Astrocyte (in vitro differentiated cells and primary cell): ENCODE measurements at regions not wholly inside any gene's neighbourhood (a gene's known extent, or its start where the extent isn't known, plus 50 kb on each side); places are given as distances from the start of the nearest gene placed in this dataset.

Experiments used
- DNase-seq: peaks from one replicate; pipeline ENCODE4 v3.0.0-alpha.2; 2010; ENCODE audit warnings: low read depth
- FAIRE-seq: peaks from 2 replicates; lab custom pipeline; 2011; peaks lifted over from hg19 to GRCh38; lab: Jason Lieb, UNC
- H2AFZ ChIP-seq: 2 replicates; pipeline ENCODE4 v1.6.0; 2012; ENCODE audit warnings: low read depth, low read length, inconsistent platforms
- H3K27ac ChIP-seq: 2 replicates; pipeline ENCODE4 v1.5.1; 2011; ENCODE audit warnings: low read depth, low read length, inconsistent platforms
- H3K27me3 ChIP-seq: 2 replicates; pipeline ENCODE4 v1.6.0; 2011; ENCODE audit warnings: low read length, inconsistent platforms; ENCODE audit not compliant: insufficient read depth
- H3K36me3 ChIP-seq: 2 replicates; pipeline ENCODE4 v1.5.1; 2011; ENCODE audit warnings: low read length, inconsistent platforms; ENCODE audit not compliant: insufficient read depth
- H3K4me1 ChIP-seq: 2 replicates; pipeline ENCODE4 v1.5.1; 2011; ENCODE audit warnings: low read length, inconsistent platforms; ENCODE audit not compliant: insufficient read depth
- H3K4me2 ChIP-seq: 2 replicates; pipeline ENCODE4 v1.6.0; 2012; ENCODE audit warnings: low read length, inconsistent platforms
- H3K4me3 ChIP-seq: 2 replicates; pipeline ENCODE4 v1.5.1; 2011; ENCODE audit warnings: low read depth, mild to moderate bottlenecking, low read length, inconsistent platforms; ENCODE audit not compliant: insufficient read depth
- H3K79me2 ChIP-seq: 2 replicates; pipeline ENCODE4 v1.6.0; 2012; ENCODE audit warnings: mild to moderate bottlenecking, low read length, inconsistent platforms; ENCODE audit not compliant: insufficient read depth
- H3K9ac ChIP-seq: 2 replicates; pipeline ENCODE4 v1.6.0; 2012; ENCODE audit warnings: mild to moderate bottlenecking, low read length, inconsistent platforms
- H3K9me3 ChIP-seq: 2 replicates; pipeline ENCODE4 v1.5.1; 2012; ENCODE audit warnings: low read depth, mild to moderate bottlenecking, low read length, inconsistent platforms; ENCODE audit not compliant: insufficient read depth
- H4K20me1 ChIP-seq: 2 replicates; pipeline ENCODE4 v1.6.0; 2012; ENCODE audit warnings: low read length, inconsistent platforms; ENCODE audit not compliant: insufficient read depth
- H3K27ac Mint-ChIP-seq: one replicate; pipeline ENCODE4 v1.8.0; 2021; ENCODE audit warnings: mild to moderate bottlenecking, mixed read lengths; ENCODE audit not compliant: unreplicated experiment
- H3K27me3 Mint-ChIP-seq: one replicate; pipeline ENCODE4 v1.8.0; 2021; ENCODE audit warnings: low read depth, mixed read lengths; ENCODE audit not compliant: unreplicated experiment
- H3K36me3 Mint-ChIP-seq: one replicate; pipeline ENCODE4 v1.8.0; 2021; ENCODE audit warnings: low read depth, mixed read lengths; ENCODE audit not compliant: unreplicated experiment
- H3K4me1 Mint-ChIP-seq: one replicate; pipeline ENCODE4 v1.8.0; 2021; ENCODE audit warnings: low read depth, mixed read lengths; ENCODE audit not compliant: unreplicated experiment
- H3K4me3 Mint-ChIP-seq: one replicate; pipeline ENCODE4 v1.8.0; 2021; ENCODE audit warnings: mild to moderate bottlenecking, moderate library complexity, mixed read lengths; ENCODE audit not compliant: unreplicated experiment
- H3K9me3 Mint-ChIP-seq: one replicate; pipeline ENCODE4 v1.8.0; 2021; ENCODE audit warnings: mild to moderate bottlenecking, mixed read lengths; ENCODE audit not compliant: unreplicated experiment
- CTCF ChIP-seq: IDR thresholded peaks from 2 replicates; pipeline ENCODE4 v1.5.1; 2011; ENCODE audit warnings: low read depth, mild to moderate bottlenecking, inconsistent platforms, low read length, moderate library complexity; ENCODE audit not compliant: insufficient read depth
- EZH2 ChIP-seq: IDR thresholded peaks from 2 replicates; pipeline ENCODE4 v1.6.1; 2012; ENCODE audit warnings: mild to moderate bottlenecking, low read length, inconsistent platforms; ENCODE audit not compliant: insufficient read depth

- no peaks in the 10 kb centered on the region for H3K9me3 Mint-ChIP-seq
- no peak overlapping the region for H2AFZ ChIP-seq
- no peaks in the 10 kb centered on the region for H3K36me3 ChIP-seq
- no peaks in the 10 kb centered on the region for H3K79me2 ChIP-seq
- H3K36me3 Mint-ChIP-seq, result no peaks in the 10 kb centered on the region
- H3K27ac Mint-ChIP-seq, result no peak overlapping the region
- H3K9me3 ChIP-seq, result no peaks in the 10 kb centered on the region
- no peak overlapping the region for H3K9ac ChIP-seq
- H3K27me3 Mint-ChIP-seq, result no peaks in the 10 kb centered on the region
- DNase-seq (no peak), FAIRE-seq (no peak)
- no peak overlapping the region for H3K4me3 Mint-ChIP-seq
- H4K20me1 ChIP-seq, result no peaks in the 10 kb centered on the region
- TF ChIP-seq EZH2, result no peak
- no peak for TF ChIP-seq CTCF
- H3K4me1 Mint-ChIP-seq, result no peaks in the 10 kb centered on the region
- no peak overlapping the region for H3K4me2 ChIP-seq
- H3K27ac ChIP-seq, result no peak overlapping the region
- no peaks in the 10 kb centered on the region for H3K4me1 ChIP-seq
- no peak overlapping the region for H3K4me3 ChIP-seq
- H3K27me3 ChIP-seq, result no peaks in the 10 kb centered on the region
These were observed 588.4 kb upstream of the AMOT start for GRCh38 chrX:113429011-113429410.

- DNase-seq (no peak), FAIRE-seq (no peak)
- Mint-ChIP-seq H3K36me3 (no peaks in the 10 kb centered on the region), H3K27ac (no peak overlapping the region), H3K4me1 (no peaks in the 10 kb centered on the region), H3K27me3 (no peaks in the 10 kb centered on the region), H3K4me3 (no peak overlapping the region), H3K9me3 (peaks cover 2% of the 10 kb centered on the region)
- Histone ChIP-seq H3K79me2 (no peaks in the 10 kb centered on the region), H3K4me1 (no peaks in the 10 kb centered on the region), H3K27me3 (no peaks in the 10 kb centered on the region), H3K9me3 (no peaks in the 10 kb centered on the region), H4K20me1 (no peaks in the 10 kb centered on the region), H3K36me3 (no peaks in the 10 kb centered on the region), H2AFZ (no peak overlapping the region), H3K27ac (no peak overlapping the region), H3K4me3 (no peak overlapping the region), H3K4me2 (no peak overlapping the region), H3K9ac (no peak overlapping the region)
- TF ChIP-seq CTCF, result no peak
- no peak for TF ChIP-seq EZH2
These were observed 581.7 kb upstream of the AMOT start for GRCh38 chrX:113422323-113422722.

DNA sequence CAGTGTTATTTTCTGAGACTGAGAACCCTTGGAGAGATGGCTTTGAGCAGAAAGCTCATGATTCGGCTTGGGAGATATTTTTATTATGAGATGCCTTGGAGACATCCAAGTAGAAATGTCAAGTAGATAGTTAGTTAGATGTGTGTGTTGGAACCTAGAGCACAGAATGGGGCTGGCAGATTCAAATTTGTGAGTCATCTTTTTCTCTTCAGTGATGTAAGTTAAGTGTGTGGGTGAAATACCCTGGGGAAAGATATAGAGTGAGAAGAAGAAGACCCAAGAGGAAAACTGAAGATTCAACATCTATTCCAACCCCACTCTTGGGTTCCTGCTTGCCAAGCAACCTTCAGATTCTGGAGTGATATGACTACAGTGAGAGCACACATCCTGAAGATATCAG, 580.8 kb upstream of the AMOT start:
- Mint-ChIP-seq H3K4me1 (no peaks in the 10 kb centered on the region), H3K27ac (no peak overlapping the region)

More for the DNA sequence above, 580.8 kb upstream of the AMOT start:
- no peaks in the 10 kb centered on the region for H3K36me3 ChIP-seq
- no peak overlapping the region for H3K27ac ChIP-seq
- H3K36me3 Mint-ChIP-seq, result no peaks in the 10 kb centered on the region
- H3K9ac ChIP-seq, result no peak overlapping the region
- TF ChIP-seq CTCF, result no peak
- no peak for TF ChIP-seq EZH2
- H3K27me3 ChIP-seq, result no peaks in the 10 kb centered on the region
- no peaks in the 10 kb centered on the region for H3K9me3 ChIP-seq
- H4K20me1 ChIP-seq, result no peaks in the 10 kb centered on the region
- H3K9me3 Mint-ChIP-seq, result peaks cover 2% of the 10 kb centered on the region
- DNase-seq (no peak), FAIRE-seq (peak; percentile 91)
- no peaks in the 10 kb centered on the region for H3K79me2 ChIP-seq
- no peaks in the 10 kb centered on the region for H3K4me1 ChIP-seq
- no peak overlapping the region for H3K4me3 ChIP-seq
- no peaks in the 10 kb centered on the region for H3K27me3 Mint-ChIP-seq
- no peak overlapping the region for H3K4me3 Mint-ChIP-seq
- H2AFZ ChIP-seq, result no peak overlapping the region
- H3K4me2 ChIP-seq, result no peak overlapping the region
